ENCODE measurements at regions not wholly inside any gene's neighbourhood (a gene's known extent, or its start where the extent isn't known, plus 50 kb on each side); places are given as distances from the start of the nearest gene placed in this dataset. TPM values are rescaled to one million over a fixed set of nuclear protein-coding genes. Genes with fewer than 3 reads are reported as not detected.
A peak's percentile ranks its signal among the peaks of the same experiment; 100 is the strongest.

DNA sequence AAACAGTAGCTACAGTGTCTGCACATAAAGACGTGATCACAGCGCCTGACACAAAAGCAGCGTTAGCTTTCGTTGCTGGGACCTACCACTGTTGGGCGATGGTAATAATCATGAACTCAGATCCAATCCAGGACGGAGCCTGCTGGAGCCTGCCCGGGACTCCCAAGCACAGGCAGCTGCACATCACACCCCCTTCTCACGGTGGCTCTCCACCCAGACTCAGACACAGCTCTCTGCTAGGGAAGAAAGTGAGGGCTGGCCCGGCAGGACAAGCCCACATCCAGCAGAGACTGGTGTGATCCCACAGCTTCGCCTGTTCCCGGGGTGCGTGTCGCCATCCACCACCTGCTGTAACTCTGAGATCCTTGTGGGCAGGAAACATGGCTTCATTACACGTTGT, 49.9 kb upstream of the FOXN3 start:
- peaks cover 83 to 89% of the 10 kb centered on the region in 2 donors for H3K4me1 ChIP-seq (ENCODE audit: control insufficient read depth in 1 of 2, insufficient read depth in 2 of 2, low read length in 2 of 2)
- intact Hi-C loops (cut with micrococcal nuclease) = no loop called here
- TF ChIP-seq, protein P1, sequence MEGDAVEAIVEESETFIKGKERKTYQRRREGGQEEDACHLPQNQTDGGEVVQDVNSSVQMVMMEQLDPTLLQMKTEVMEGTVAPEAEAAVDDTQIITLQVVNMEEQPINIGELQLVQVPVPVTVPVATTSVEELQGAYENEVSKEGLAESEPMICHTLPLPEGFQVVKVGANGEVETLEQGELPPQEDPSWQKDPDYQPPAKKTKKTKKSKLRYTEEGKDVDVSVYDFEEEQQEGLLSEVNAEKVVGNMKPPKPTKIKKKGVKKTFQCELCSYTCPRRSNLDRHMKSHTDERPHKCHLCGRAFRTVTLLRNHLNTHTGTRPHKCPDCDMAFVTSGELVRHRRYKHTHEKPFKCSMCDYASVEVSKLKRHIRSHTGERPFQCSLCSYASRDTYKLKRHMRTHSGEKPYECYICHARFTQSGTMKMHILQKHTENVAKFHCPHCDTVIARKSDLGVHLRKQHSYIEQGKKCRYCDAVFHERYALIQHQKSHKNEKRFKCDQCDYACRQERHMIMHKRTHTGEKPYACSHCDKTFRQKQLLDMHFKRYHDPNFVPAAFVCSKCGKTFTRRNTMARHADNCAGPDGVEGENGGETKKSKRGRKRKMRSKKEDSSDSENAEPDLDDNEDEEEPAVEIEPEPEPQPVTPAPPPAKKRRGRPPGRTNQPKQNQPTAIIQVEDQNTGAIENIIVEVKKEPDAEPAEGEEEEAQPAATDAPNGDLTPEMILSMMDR (IDR thresholded peaks at IDR 0.05) = no peak
- no peak overlapping the region for H3K9ac ChIP-seq (ENCODE audit: insufficient read depth, low read length, poor library complexity, severe bottlenecking)
- H3K27me3 ChIP-seq (ENCODE audit: control insufficient read depth in 2 of 2, insufficient read depth in 2 of 2, low read length in 2 of 2) = no peaks in the 10 kb centered on the region
- Mint-ChIP-seq H3K9me3 (peaks cover 10 to 14% (median 13%) of the 10 kb centered on the region in 7 donors), H3K4me3 (peak overlapping the region in 1 of 2 donors; percentile 66), H3K36me3 (peaks cover 19 to 27% of the 10 kb centered on the region in 2 donors), H3K27me3 (ENCODE audit: low read depth in 3 of 3) (peaks cover 0 to 5% (median 2%) of the 10 kb centered on the region in 3 donors), H3K27ac (peak overlapping the region; percentile 79 to 94 (median 84)), H3K4me1 (peaks cover 86% of the 10 kb centered on the region)
- peak overlapping the region; percentile 2 for H2AFZ ChIP-seq (ENCODE audit: insufficient read depth, low read depth, low read length, poor library complexity, severe bottlenecking)
- H3K4me2 ChIP-seq (replicated peaks; ENCODE audit: extremely low read depth, low read length, poor library complexity, severe bottlenecking) = no peak overlapping the region
- peak overlapping the region; percentile 61 to 69 for H3K27ac ChIP-seq (ENCODE audit: low read depth in 1 of 2, low read length in 2 of 2)
- peaks cover 0 to 9% of the 10 kb centered on the region in 2 donors for H3K9me3 ChIP-seq (replicated peaks in 1 of 2; ENCODE audit: control insufficient read depth in 1 of 2, insufficient read depth in 1 of 2, low read length in 2 of 2)
- no peak overlapping the region for H3K4me3 ChIP-seq (replicated peaks in 1 of 3; ENCODE audit: low read depth in 2 of 3, low read length in 3 of 3)
- 81% methylated on average over 10 of the region's 14 CpGs for WGBS (ENCODE audit: insufficient coverage)
- H4K20me1 ChIP-seq (ENCODE audit: insufficient read depth, low read length) = no peaks in the 10 kb centered on the region
- H3K79me2 ChIP-seq (ENCODE audit: insufficient read depth, low read length) = peaks cover 87% of the 10 kb centered on the region
- H3K36me3 ChIP-seq (replicated peaks in 1 of 2; ENCODE audit: control insufficient read depth in 1 of 2, insufficient read depth in 2 of 2, low read length in 2 of 2) = no peaks in the 10 kb centered on the region
- DNase-seq = no peak

Small RNAs in the stretch of these regions (small RNA-seq; reads per million reads assigned to genes)
- gene RF00019 (ENCODE audit: insufficient read length, low read depth) (not detected), gene RN7SKP107 (ENCODE audit: insufficient read length, low read depth) (not detected)
